Tibial artery (tissue), 4 donors: ENCODE measurements at regions not wholly inside any gene's neighbourhood (a gene's known extent, or its start where the extent isn't known, plus 50 kb on each side); places are given as distances from the start of the nearest gene placed in this dataset.

Experiments used
- DNase-seq, 2 donors: peaks; one replicate each; pipeline ENCODE4 v3.0.0-alpha.2; 2019
- H3K27ac ChIP-seq, 2 donors: fragments of 200-600 bp; sonication (generic) in 1 of 2; 1 replicate in 1 of 2; 2 replicates in 1 of 2; pipeline ENCODE4 v1.5.1; 2018 to 2019; ENCODE audit warnings: mild to moderate bottlenecking in 1 of 2
- H3K27me3 ChIP-seq, 2 donors: fragments of 200-600 bp; sonication (generic) in 1 of 2; one replicate each; pipeline versions ENCODE4 v1.5.1 to v1.6.0; 2016 to 2019
- H3K36me3 ChIP-seq, 3 donors: fragments of 200-600 bp; sonication (generic) in 2 of 3; one replicate each; pipeline ENCODE4 v1.5.1; 2016 to 2019; ENCODE audit warnings: mild to moderate bottlenecking in 2 of 3
- H3K4me1 ChIP-seq, 4 donors: fragments of 200-600 bp; sonication (generic) in 2 of 4; 1 replicate in 3 of 4; 2 replicates in 1 of 4; pipeline ENCODE4 v1.5.1; 2016 to 2019
- H3K4me3 ChIP-seq, 2 donors: fragments of 200-600 bp; sonication (generic) in 1 of 2; 1 replicate in 1 of 2; 2 replicates in 1 of 2; pipeline ENCODE4 v1.5.1; 2018 to 2019; ENCODE audit warnings: mild to moderate bottlenecking in 2 of 2
- H3K9me3 ChIP-seq, 3 donors: fragments of 200-600 bp; sonication (generic) in 1 of 3; one replicate each; pipeline ENCODE4 v1.5.1; 2016 to 2019
- intact Hi-C: fragments of 100-400 bp; cut with DNase I; formaldehyde crosslinking; loops from one replicate; pipeline ENCODE4 v1.15.0; 2023; ENCODE audit warnings: low total_unique reads
- TF ChIP-seq, protein P1 (sequence below), 2 experiments: fragments of 200-600 bp in 1 of 2; fragments of 450-650 bp in 1 of 2; IDR thresholded peaks; one replicate each; pipeline ENCODE4 v1.5.1; 2017 to 2019; ENCODE audit warnings: antibody characterized with exemption in 2 of 2, mild to moderate bottlenecking in 1 of 2, moderate library complexity in 1 of 2

DNA sequence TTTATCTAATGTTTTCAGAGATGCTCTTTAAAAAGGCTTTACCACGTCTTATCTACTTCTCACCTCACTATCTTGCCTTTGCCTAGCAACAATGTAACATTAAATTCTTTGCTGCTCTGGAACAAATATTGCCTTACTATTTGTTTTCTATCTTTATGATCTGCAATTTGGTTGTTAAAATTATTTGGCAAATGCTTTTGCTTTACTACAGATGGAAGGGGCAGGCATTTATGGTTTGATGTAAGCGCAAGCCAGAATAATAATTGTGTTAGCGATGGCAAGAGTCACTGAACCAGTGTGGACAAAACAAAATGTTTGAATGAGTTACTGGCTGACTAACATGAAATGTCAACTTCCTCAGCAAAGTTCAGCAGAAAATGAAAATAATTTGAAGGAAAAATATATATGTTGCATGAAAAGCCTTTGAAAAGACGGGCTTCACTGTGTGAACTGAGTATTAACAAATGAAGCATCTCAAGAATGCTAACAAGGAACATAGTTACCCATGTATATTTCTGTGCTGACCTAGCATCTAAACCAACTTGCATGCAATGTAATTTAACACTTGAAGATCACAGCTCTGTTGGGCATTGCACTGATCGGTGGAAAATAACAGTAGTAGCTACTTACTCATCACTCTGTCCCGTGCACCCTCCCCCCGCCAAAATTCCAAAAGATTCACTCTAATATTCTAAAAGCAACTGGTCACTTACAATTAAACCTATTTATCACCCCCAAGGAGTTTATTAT, 454.0 kb upstream of the ARHGEF26 start:
- H3K27ac ChIP-seq, result no peak overlapping the region
- H3K4me1 ChIP-seq, result no peaks in the 10 kb centered on the region
- no peak for DNase-seq
- H3K36me3 ChIP-seq, result no peaks in the 10 kb centered on the region
- TF ChIP-seq, protein P1, sequence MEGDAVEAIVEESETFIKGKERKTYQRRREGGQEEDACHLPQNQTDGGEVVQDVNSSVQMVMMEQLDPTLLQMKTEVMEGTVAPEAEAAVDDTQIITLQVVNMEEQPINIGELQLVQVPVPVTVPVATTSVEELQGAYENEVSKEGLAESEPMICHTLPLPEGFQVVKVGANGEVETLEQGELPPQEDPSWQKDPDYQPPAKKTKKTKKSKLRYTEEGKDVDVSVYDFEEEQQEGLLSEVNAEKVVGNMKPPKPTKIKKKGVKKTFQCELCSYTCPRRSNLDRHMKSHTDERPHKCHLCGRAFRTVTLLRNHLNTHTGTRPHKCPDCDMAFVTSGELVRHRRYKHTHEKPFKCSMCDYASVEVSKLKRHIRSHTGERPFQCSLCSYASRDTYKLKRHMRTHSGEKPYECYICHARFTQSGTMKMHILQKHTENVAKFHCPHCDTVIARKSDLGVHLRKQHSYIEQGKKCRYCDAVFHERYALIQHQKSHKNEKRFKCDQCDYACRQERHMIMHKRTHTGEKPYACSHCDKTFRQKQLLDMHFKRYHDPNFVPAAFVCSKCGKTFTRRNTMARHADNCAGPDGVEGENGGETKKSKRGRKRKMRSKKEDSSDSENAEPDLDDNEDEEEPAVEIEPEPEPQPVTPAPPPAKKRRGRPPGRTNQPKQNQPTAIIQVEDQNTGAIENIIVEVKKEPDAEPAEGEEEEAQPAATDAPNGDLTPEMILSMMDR (IDR thresholded peaks at IDR 0.05), result no peak
- no peak overlapping the region for H3K4me3 ChIP-seq
- no peaks in the 10 kb centered on the region for H3K27me3 ChIP-seq
- no peaks in the 10 kb centered on the region for H3K9me3 ChIP-seq
- intact Hi-C loops, result no loop called here

DNA sequence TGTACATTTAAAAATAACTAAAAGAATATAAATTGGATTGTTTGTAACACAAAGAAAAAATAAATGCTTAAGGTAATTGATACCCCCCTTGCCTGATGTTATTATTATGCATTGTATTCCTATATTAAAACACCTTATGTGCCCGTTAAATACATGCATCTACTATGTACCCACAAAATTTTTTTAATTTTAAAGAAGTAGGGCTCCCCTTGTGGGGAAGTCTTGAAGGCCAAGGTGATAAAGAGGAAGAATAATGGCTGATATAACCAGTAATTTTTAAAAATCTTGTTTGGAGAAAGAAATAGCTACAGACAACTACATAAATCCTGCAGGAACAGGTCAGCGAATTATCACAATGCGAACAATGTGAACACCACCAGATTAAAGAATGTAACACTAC, 451.7 kb upstream of the ARHGEF26 start:
- Histone ChIP-seq H3K9me3 (no peaks in the 10 kb centered on the region), H3K4me1 (no peaks in the 10 kb centered on the region), H3K4me3 (no peak overlapping the region), H3K27ac (no peak overlapping the region), H3K27me3 (no peaks in the 10 kb centered on the region), H3K36me3 (no peaks in the 10 kb centered on the region)
- TF ChIP-seq, protein P1 (IDR thresholded peaks at IDR 0.05), result no peak
- intact Hi-C loops, result no loop called here
- no peak for DNase-seq

DNA sequence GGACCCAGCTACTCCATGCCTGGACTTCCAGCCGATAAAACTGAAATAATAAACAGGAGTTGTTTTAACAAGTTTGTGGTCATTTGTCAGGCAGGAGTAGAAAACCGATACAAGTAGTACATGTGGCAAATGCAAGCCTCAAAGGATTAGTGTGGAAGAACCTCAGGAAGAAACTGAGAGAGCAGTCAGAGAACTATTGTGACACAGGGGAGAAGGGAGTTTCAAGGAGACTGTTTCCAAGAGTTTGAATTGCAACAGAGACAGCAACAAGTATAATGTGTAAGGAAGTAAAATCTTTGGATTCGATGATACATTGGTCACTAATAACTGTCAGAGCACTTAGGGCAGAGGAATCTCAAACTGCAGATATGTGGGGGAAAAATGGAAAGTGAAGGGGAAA, 450.6 kb upstream of the ARHGEF26 start:
- Histone ChIP-seq H3K4me1 (no peaks in the 10 kb centered on the region), H3K27ac (no peak overlapping the region), H3K27me3 (no peaks in the 10 kb centered on the region), H3K9me3 (no peaks in the 10 kb centered on the region), H3K4me3 (no peak overlapping the region), H3K36me3 (no peaks in the 10 kb centered on the region)
- DNase-seq, result no peak
- intact Hi-C loops, result no loop called here
- TF ChIP-seq, protein P1 (IDR thresholded peaks at IDR 0.05), result no peak

DNA sequence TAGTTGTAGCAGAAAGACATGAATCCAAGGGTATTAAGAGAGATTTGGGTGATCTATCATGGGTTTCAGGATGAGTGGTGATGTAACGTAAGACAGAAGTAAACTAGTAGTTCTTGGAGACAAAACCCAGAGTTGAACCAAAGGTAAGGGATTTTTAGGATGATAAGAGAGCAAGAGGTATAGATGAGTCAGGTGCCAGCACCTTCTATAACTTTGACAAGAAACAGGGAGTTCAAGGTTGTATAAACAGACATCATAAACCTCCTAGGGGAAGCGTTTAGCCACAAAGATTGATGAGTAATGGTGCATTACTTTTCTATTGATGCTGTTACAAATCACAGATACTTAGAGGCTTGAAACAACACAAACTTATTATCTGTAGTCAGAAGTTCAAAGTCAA, 447.3 kb upstream of the ARHGEF26 start:
- no peak overlapping the region for H3K27ac ChIP-seq
- no peaks in the 10 kb centered on the region for H3K4me1 ChIP-seq
- no peak for DNase-seq
- H3K36me3 ChIP-seq, result no peaks in the 10 kb centered on the region
- no peaks in the 10 kb centered on the region for H3K27me3 ChIP-seq
- no peaks in the 10 kb centered on the region for H3K9me3 ChIP-seq
- TF ChIP-seq, protein P1 (IDR thresholded peaks at IDR 0.05), result no peak
- intact Hi-C loops, result no loop called here
- no peak overlapping the region for H3K4me3 ChIP-seq

DNA sequence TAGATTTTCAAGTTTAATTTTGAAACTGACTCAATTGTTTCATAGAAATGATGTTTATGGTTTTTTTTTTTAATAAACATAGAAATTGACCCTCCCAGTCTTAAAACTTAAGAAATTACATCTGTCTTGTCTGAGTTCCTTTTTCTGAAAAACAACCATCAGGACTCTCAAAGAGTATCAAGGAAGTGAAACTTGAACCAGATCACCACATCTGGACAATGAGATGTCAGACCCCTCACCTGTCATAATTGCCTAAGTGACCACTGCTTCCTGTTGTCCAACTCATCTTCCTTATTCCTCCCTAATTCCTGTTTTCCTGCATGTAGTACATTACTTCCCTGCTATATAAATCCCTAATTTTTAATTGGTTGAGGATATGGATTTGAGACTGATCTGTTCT, 441.5 kb upstream of the ARHGEF26 start:
- H3K27ac ChIP-seq, result no peak overlapping the region
- no peak for DNase-seq
- TF ChIP-seq, protein P1 (IDR thresholded peaks at IDR 0.05), result no peak
- H3K4me3 ChIP-seq, result no peak overlapping the region
- intact Hi-C loops, result no loop called here
- H3K36me3 ChIP-seq, result no peaks in the 10 kb centered on the region
- H3K4me1 ChIP-seq, result no peaks in the 10 kb centered on the region
- no peaks in the 10 kb centered on the region for H3K27me3 ChIP-seq
- no peaks in the 10 kb centered on the region for H3K9me3 ChIP-seq

DNA sequence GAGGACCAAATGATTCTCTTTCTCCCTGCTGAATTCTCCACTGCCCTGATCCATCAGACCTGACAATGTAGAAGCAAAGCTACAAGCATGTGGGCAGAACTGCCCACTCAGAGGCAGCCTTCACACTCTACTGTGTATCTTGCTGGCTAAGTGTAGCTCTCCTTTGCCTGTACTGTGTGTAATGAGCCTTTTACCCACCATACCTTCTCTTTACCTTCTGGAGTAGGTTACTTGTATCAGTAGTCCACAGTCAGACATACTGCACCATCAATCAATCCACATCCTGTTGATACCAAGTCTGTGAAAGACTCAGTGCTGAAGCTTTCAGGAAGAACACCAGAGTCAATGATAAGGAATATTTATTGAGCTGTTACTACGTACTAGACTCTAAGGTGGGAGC, 440.7 kb upstream of the ARHGEF26 start:
- TF ChIP-seq, protein P1 (IDR thresholded peaks at IDR 0.05), result no peak
- DNase-seq, result no peak
- Histone ChIP-seq H3K27me3 (no peaks in the 10 kb centered on the region), H3K27ac (no peak overlapping the region), H3K36me3 (no peaks in the 10 kb centered on the region), H3K4me3 (no peak overlapping the region), H3K4me1 (no peaks in the 10 kb centered on the region), H3K9me3 (no peaks in the 10 kb centered on the region)
- intact Hi-C loops, result no loop called here
